Brain microvascular endothelial cell (primary cell): ENCODE measurements at regions not wholly inside any gene's neighbourhood (a gene's known extent, or its start where the extent isn't known, plus 50 kb on each side); places are given as distances from the start of the nearest gene placed in this dataset.
"Not testable (repeated sequence)": the region's sequence is repeated elsewhere in the genome, so short reads cannot be mapped to it uniquely, and the experiment has no call there.

Experiments used
- DNase-seq: peaks from one replicate; pipeline ENCODE4 v3.0.0-alpha.2; 2020
- H3K27ac ChIP-seq: fragments of 250-450 bp; sonication (Bioruptor Pico); 2 replicates; pipeline ENCODE4 v1.5.1; 2020; ENCODE audit warnings: mild to moderate bottlenecking, moderate library complexity
- H3K27me3 ChIP-seq: fragments of 250-450 bp; sonication (Bioruptor Pico); replicated peaks from 2 replicates; pipeline ENCODE4 v1.5.1; 2020; ENCODE audit warnings: mild to moderate bottlenecking
- H3K36me3 ChIP-seq: fragments of 250-450 bp; sonication (Bioruptor Pico); replicated peaks from 2 replicates; pipeline ENCODE4 v1.5.1; 2020; ENCODE audit warnings: mild to moderate bottlenecking
- H3K4me3 ChIP-seq: 2 replicates; pipeline ENCODE4 v1.5.1; 2011; ENCODE audit warnings: low read depth, mild to moderate bottlenecking, control low read depth, low read length, moderate library complexity
- CTCF ChIP-seq: IDR thresholded peaks from 2 replicates; pipeline ENCODE4 v1.5.1; 2011; ENCODE audit warnings: low read depth, mild to moderate bottlenecking, moderate library complexity, low read length, control low read depth, inconsistent platforms; ENCODE audit errors: missing control alignments
- in situ Hi-C: cut with HindIII; loops from 2 replicates; pipeline ENCODE4 v1.10.0; 2017; ENCODE audit warnings: low sequenced_read_pairs, low pct_ligation_motif_present

DNA sequence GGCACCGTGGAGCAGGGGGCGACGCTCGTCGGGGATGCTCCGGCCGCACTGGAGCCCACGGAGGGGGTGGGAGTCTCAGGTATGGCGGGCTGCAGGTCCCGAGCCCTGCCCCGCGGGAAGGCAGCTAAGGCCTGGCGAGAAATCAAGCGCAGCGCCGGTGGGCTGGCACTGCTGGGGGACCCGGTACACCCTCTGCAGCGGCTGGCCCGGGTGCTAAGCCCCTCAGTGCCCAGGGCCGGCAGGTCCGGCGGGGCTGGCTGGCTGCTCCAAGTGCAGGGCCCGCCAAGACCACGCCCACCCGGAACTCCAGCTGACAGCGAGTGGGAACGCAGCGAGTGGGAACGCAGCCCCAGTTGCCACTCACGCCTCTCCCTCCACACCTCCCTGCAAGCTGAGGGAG lies 676.4 kb downstream of the SI start:
- Histone ChIP-seq H3K36me3 (no peaks in the 10 kb centered on the region), H3K4me3 (no peak overlapping the region), H3K27me3 (no peaks in the 10 kb centered on the region), H3K27ac (no peak overlapping the region)
- TF ChIP-seq CTCF: no peak
- in situ Hi-C loops: no loop called here
- no peak for DNase-seq

DNA sequence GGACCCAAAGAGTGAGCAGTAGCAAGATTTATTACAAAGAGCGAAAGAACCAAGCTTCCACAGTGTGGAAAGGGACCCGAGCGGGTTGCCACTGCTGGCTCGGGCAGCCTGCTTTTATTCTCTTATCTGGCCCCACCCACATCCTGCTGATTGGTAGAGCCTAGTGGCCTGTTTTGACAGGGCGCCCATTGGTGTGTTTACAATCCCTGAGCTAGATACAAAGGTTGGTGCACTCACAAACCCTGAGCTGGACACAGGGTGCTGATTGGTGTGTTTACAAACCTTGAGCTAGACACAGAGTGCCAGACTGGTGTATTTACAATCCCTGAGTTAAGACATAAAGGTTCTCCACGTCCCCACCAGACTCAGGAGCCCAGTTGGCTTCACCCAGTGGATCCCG lies 676.9 kb downstream of the SI start:
- H3K4me3 ChIP-seq, H3K36me3 ChIP-seq, H3K27me3 ChIP-seq, DNase-seq, H3K27ac ChIP-seq, in situ Hi-C loops: not testable (repeated sequence)

DNA sequence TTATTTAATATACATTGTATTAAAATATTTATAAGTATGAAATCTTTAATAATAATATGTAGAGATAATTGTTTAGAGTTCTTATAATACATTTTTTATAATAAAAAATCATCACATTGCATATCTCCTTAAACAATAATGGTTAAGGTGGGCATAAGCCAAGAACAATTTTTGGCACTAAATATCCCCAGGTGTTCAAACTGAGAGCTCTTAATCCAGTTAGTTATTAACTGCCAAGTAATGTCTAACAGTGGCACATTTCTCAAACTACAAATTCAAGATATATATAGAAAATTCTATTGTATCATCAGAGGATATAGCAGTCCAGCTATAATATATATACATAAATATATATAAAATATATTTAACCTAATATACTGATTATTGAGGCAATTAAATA lies 680.8 kb downstream of the SI start:
- in situ Hi-C loops: no loop called here
- DNase-seq: no peak
- no peaks in the 10 kb centered on the region for H3K27me3 ChIP-seq
- H3K27ac ChIP-seq: no peak overlapping the region
- H3K36me3 ChIP-seq: no peaks in the 10 kb centered on the region
- TF ChIP-seq CTCF: no peak
- no peak overlapping the region for H3K4me3 ChIP-seq

GRCh38 chr3:164393171-164393570 lies 685.1 kb downstream of the SI start:
- in situ Hi-C loops: no loop called here
- no peaks in the 10 kb centered on the region for H3K27me3 ChIP-seq

GRCh38 chr3:164390046-164390445 lies 688.2 kb downstream of the SI start:
- no peak overlapping the region for H3K27ac ChIP-seq
- DNase-seq: no peak
- in situ Hi-C loops: no loop called here
- H3K27me3 ChIP-seq: no peaks in the 10 kb centered on the region
- no peak for TF ChIP-seq CTCF
- H3K4me3 ChIP-seq: no peak overlapping the region
- H3K36me3 ChIP-seq: no peaks in the 10 kb centered on the region

More at GRCh38 chr3:164393171-164393570, 685.1 kb downstream of the SI start:
- Histone ChIP-seq H3K27ac (no peak overlapping the region), H3K36me3 (no peaks in the 10 kb centered on the region), H3K4me3 (no peak overlapping the region)
- TF ChIP-seq CTCF: no peak
- no peak for DNase-seq

GRCh38 chr3:164387236-164387635 lies 691.1 kb downstream of the SI start:
- Histone ChIP-seq H3K27ac (no peak overlapping the region), H3K4me3 (no peak overlapping the region), H3K27me3 (no peaks in the 10 kb centered on the region), H3K36me3 (no peaks in the 10 kb centered on the region)
- TF ChIP-seq CTCF: no peak
- DNase-seq: no peak
- in situ Hi-C loops: no loop called here
